ENCODE measurements at regions not wholly inside any gene's neighbourhood (a gene's known extent, or its start where the extent isn't known, plus 50 kb on each side); places are given as distances from the start of the nearest gene placed in this dataset.

DNA sequence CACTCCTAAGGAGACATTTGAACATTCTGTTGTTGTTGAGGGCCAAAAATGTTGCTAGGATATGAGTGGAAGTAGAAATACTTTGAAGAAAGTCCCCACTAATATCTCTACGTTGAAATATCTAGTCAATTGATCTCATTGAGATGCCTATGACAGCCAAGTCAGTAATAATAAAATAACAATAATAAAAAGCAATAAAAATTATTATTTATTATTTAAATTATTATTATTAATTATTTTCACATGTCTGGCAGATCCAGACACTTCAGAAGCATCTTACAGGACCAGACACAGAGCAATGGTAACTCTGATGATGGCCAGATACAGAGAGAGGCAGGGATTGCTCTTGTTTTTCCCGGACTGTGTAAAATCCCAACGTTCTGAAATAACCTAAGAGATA is 143.5 kb upstream of the PALMD start:
- Histone ChIP-seq H2BK12ac (ENCODE audit: low read depth, low read length) (no peak overlapping the region), H4K5ac (ENCODE audit: insufficient read length, low read depth, low read length) (no peak overlapping the region), H3K9me3 (ENCODE audit: insufficient read depth in 2 of 2, low read depth in 1 of 2, low read length in 1 of 2) (peaks cover 0 to 2% of the 10 kb centered on the region in 2 experiments; a peak in 1 of 4 replicates), H3K36me3 (ENCODE audit: control insufficient read depth in 2 of 4, insufficient read depth in 4 of 4, low read length in 3 of 4) (no peaks in the 10 kb centered on the region), H3K56ac (replicated peaks; ENCODE audit: insufficient read length, low read depth, low read length) (no peak overlapping the region), H3K79me1 (ENCODE audit: low read depth, low read length) (no peaks in the 10 kb centered on the region), H3K79me2 (ENCODE audit: control insufficient read depth in 1 of 2, insufficient read depth in 2 of 2, low read length in 2 of 2) (no peaks in the 10 kb centered on the region), H4K8ac (ENCODE audit: extremely low read depth, insufficient read depth, low read length) (no peak overlapping the region), H3K4ac (replicated peaks; ENCODE audit: insufficient read length, low read depth, low read length) (no peak overlapping the region), H2BK15ac (ENCODE audit: low read length) (no peak overlapping the region), H3K23me2 (ENCODE audit: low read depth, low read length) (no peaks in the 10 kb centered on the region), H3K27ac (ENCODE audit: low read depth, low read length) (no peak overlapping the region), H2BK20ac (ENCODE audit: low read length) (no peak overlapping the region), H4K20me1 (replicated peaks in 1 of 2; ENCODE audit: control insufficient read depth in 1 of 2, insufficient read depth in 2 of 2, low read length in 2 of 2) (no peaks in the 10 kb centered on the region), H3K4me1 (replicated peaks in 1 of 4; ENCODE audit: control insufficient read depth in 3 of 4, insufficient read depth in 4 of 4, low read length in 3 of 4) (no peaks in the 10 kb centered on the region; a peak in 1 of 7 replicates), H3K14ac (ENCODE audit: insufficient read length) (no peak overlapping the region), H2AFZ (ENCODE audit: low read length) (no peak overlapping the region), H3K9ac (replicated peaks in 1 of 4; ENCODE audit: extremely low read depth in 1 of 4, low read depth in 3 of 4, low read length in 3 of 4) (no peak overlapping the region), H2BK120ac (replicated peaks; ENCODE audit: low read depth, low read length) (no peak overlapping the region), H4K91ac (replicated peaks; ENCODE audit: insufficient read length, low read length) (no peak overlapping the region), H3K23ac (ENCODE audit: insufficient read length) (no peak overlapping the region), H3K18ac (ENCODE audit: extremely low read depth, low read length) (no peak overlapping the region), H2BK5ac (ENCODE audit: low read depth, low read length) (no peak overlapping the region), H3K4me3 (ENCODE audit: extremely low read depth in 1 of 4, insufficient read depth in 2 of 4, low read depth in 3 of 4, low read length in 4 of 4) (no peak overlapping the region), H3K27me3 (replicated peaks in 1 of 4; ENCODE audit: control insufficient read depth in 3 of 4, extremely low read depth in 1 of 4, insufficient read depth in 3 of 4, low read length in 3 of 4) (no peaks in the 10 kb centered on the region), H3K4me2 (ENCODE audit: insufficient read depth in 1 of 2, low read depth in 2 of 2, low read length in 2 of 2) (no peak overlapping the region), H2AK5ac (ENCODE audit: low read depth, low read length) (no peak overlapping the region)
- DNase-seq (ENCODE audit: low read depth in 1 of 2, low spot score in 2 of 2) (no peak), FAIRE-seq (no peak)
- POLR2A ChIA-PET (ENCODE audit: partially characterized antibody) = no interaction called here
- no peak for TF ChIP-seq JUN (IDR thresholded peaks at IDR 0.05; ENCODE audit: low read depth, low read length)
- no peak for TF ChIP-seq TBP (IDR thresholded peaks at IDR 0.05; ENCODE audit: low read depth, low read length)
- TF ChIP-seq KDM1A (IDR thresholded peaks at IDR 0.05; ENCODE audit: borderline replicate concordance, low read length) = no peak
- CTCF ChIA-PET (ENCODE audit: partially characterized antibody) = interaction anchor here (0.8 kb wide), 1 partner anchor 21 kb away, joined by 3 read pairs; no protein-coding TSS in a partner anchor
- WGBS, 2 experiments (ENCODE audit: extremely low coverage in 1 of 2, insufficient coverage in 1 of 2, insufficient read length in 1 of 2, insufficient replicate concordance in 2 of 2, low coverage in 1 of 2, low lambda C conversion rate in 2 of 2, missing lambda C conversion rate in 1 of 2) = 73% methylated on average over 3 of the region's 3 CpGs; no CpG with 5 or more reads in 1 of the 2 experiments
